IPS DF 6.9 (cell line): ENCODE measurements at regions not wholly inside any gene's neighbourhood (a gene's known extent, or its start where the extent isn't known, plus 50 kb on each side); places are given as distances from the start of the nearest gene placed in this dataset.
"Not testable (repeated sequence)": the region's sequence is repeated elsewhere in the genome, so short reads cannot be mapped to it uniquely, and the experiment has no call there.

Source experiments
- DNase-seq: peaks from one replicate; pipeline ENCODE4 v3.0.0-alpha.2; 2013; ENCODE audit warnings: low read depth, low spot score
- H3K27ac ChIP-seq: one replicate; pipeline ENCODE4 v1.5.1; 2013; ENCODE audit warnings: low read length, control low read depth
- H3K27me3 ChIP-seq: 2 replicates; pipeline ENCODE4 v1.6.1; 2013; ENCODE audit warnings: mild to moderate bottlenecking, low read length; ENCODE audit not compliant: control insufficient read depth, insufficient read depth
- H3K36me3 ChIP-seq: 2 replicates; pipeline ENCODE4 v1.6.1; 2013; ENCODE audit warnings: low read length; ENCODE audit not compliant: control insufficient read depth, insufficient read depth
- H3K4me1 ChIP-seq: 2 replicates; pipeline ENCODE4 v1.6.1; 2013; ENCODE audit warnings: low read length; ENCODE audit not compliant: control insufficient read depth, insufficient read depth
- H3K4me3 ChIP-seq: 2 replicates; pipeline ENCODE4 v1.5.1; 2013; ENCODE audit warnings: mild to moderate bottlenecking, low read length
- H3K9me3 ChIP-seq: 2 replicates; pipeline ENCODE4 v1.6.1; 2013; ENCODE audit warnings: low read length, inconsistent platforms; ENCODE audit not compliant: control insufficient read depth, insufficient read depth
- WGBS: extraction: QIAGEN DNeasy Blood & Tissue Kit; methylation state at CpG from one replicate; pipeline ENCODE4 v1.1.7; 2013; ENCODE audit warnings: mixed read lengths, missing lambda C conversion rate; ENCODE audit not compliant: insufficient read length, insufficient coverage; 5-methylcytosine and 5-hydroxymethylcytosine counted together

DNA sequence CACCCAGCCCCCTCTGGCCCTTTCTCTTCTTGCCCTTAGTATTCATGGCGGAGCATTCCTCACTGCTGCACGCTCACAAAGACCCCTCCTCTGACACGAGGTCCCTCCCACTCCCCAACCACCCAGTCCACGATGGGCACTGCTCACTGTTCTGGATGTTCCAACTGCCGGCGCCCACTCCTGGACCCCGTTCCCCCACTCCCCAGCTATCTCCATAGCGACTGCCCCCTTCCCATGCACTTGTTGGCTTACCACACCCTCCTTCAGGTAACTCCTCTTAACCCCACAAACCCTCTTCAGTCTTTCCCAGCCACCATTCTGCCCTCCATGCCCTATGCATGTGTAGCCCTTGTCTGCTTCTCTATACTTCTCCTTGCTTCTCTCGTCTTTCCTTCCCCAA is 961.5 kb upstream of the DEFB115 start:
- H3K27ac ChIP-seq, H3K9me3 ChIP-seq, H3K4me3 ChIP-seq, DNase-seq, H3K36me3 ChIP-seq, H3K4me1 ChIP-seq, H3K27me3 ChIP-seq: not testable (repeated sequence)
- WGBS, result no CpG with 5 or more reads among the region's 9 CpGs

DNA sequence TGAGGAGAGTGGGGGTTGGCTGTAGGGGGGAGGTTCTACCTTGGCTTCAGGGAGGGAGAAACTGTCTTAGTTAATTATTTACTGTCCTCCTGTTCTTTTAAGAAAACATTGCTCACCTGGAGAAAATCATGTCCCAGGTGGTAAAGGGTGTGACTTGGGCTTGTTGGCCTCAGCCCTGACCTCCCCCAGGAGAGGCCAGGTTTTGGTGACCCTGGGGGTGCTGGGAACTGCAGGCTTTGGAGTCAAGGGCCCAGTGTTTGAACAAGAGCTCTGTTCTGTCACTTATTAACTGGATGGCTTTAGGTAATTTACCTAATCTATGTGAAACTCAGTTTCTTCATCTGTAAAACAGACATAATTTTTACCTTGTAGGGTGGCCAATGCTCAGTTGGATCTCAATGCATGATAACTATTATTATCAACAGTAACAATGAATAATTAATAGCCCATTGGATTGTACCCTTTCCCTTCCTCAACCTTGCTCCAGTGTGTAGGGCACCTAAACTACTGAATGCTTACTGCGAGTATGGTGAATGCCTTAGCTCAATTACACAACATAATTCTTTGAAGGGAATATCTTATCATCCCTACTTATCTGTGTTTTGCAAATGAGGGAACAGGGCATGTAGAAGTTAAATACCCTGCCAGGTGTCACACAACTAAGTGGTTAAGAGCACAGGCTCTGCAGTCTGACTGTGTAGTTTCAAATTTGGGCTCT is 959.4 kb upstream of the DEFB115 start:
- not testable (repeated sequence) for H3K4me3 ChIP-seq, DNase-seq, H3K27ac ChIP-seq, H3K36me3 ChIP-seq, H3K4me1 ChIP-seq, H3K9me3 ChIP-seq, H3K27me3 ChIP-seq
- WGBS, result no CpG with 5 or more reads among the region's 1 CpG

DNA sequence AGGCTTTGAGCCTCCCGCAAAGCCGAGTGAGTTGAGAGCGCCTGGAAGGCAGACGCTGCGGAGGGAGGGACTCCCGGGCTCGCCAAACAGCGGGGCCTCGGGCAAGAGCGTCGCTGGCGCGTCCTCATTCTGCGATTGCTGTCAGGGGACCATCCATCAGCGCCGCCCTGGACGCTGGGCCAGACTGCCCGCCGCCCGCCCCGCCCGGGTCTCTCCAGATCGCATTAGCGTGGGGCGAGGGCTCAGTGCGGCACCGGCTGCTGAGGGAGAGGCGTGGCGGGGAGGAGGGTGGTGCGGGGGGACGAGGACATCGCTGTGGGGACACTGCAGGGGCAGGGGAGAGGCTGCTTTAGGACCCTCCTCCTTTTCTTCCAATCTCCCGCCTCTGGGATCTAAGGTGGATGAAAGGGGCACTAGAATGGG is 957.2 kb upstream of the DEFB115 start:
- H3K4me1 ChIP-seq, H3K9me3 ChIP-seq, H3K27ac ChIP-seq, H3K27me3 ChIP-seq, DNase-seq, H3K36me3 ChIP-seq, H3K4me3 ChIP-seq: not testable (repeated sequence)
- no CpG with 5 or more reads among the region's 33 CpGs for WGBS

DNA sequence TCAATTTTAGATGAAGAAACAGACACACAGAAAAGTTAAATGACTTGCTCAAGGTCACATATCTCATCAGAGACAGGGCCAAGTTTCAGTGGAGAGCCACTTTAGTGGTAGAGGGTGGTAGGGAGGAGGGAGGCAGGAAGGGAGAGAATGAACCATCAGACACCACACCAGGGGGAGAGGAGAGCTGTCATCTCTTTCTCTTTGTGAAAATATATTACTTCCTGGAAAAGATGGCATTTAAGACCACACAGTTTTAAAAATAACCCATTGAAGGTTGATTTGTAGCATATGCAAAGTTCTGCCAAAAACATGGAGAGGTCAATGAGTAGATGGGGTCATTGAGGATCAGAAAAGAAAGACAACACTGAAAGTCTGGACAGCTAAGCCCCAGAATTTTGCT is 954.7 kb upstream of the DEFB115 start:
- not testable (repeated sequence) for H3K4me3 ChIP-seq, H3K9me3 ChIP-seq, H3K36me3 ChIP-seq, H3K27ac ChIP-seq, DNase-seq, H3K4me1 ChIP-seq, H3K27me3 ChIP-seq

DNA sequence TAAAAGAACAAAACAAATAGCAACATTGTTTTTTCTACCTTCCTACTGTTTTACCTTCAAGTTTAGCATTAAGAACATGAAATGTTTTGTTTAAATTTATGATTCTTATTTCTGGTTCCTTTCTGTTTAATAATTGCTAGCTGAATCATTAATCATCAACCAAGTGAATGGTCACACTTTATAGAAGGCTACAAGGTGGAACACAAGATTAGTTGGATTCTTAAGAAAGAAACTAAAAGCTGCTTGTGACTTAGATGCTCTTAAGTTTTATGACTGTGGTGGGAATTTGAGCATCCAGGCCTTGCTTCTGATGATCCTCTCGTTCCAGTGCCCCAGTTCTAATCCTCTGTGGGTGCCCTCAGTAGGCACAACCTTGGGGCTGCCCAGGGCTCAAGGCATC is 947.5 kb upstream of the DEFB115 start:
- not testable (repeated sequence) for H3K36me3 ChIP-seq, H3K4me1 ChIP-seq
- WGBS, result no CpG with 5 or more reads among the region's 1 CpG

DNA sequence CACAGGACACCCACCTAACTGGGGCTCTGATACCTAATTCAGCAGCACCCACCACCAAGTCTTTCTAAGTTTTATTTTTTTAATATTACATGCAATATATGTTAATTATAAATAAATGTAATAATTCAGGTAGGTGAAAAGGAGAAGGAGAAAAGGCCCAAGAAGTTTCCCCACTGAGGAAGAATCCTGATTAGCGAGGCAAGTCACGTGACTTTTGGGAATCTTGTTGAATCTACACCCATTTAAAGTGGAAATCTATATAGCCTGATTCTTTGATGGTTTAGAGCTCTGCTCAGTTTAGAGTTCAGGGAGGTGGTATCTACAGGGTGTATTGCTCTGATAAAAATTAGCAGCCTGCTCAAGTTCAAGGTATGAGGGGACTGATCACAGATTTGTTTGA is 947.1 kb upstream of the DEFB115 start:
- no CpG with 5 or more reads among the region's 2 CpGs for WGBS
- not testable (repeated sequence) for H3K4me3 ChIP-seq, H3K27me3 ChIP-seq, H3K9me3 ChIP-seq, DNase-seq, H3K36me3 ChIP-seq, H3K27ac ChIP-seq, H3K4me1 ChIP-seq

More for the DNA sequence above, 947.5 kb upstream of the DEFB115 start:
- not testable (repeated sequence) for H3K4me3 ChIP-seq, H3K27me3 ChIP-seq, H3K9me3 ChIP-seq, H3K27ac ChIP-seq, DNase-seq

DNA sequence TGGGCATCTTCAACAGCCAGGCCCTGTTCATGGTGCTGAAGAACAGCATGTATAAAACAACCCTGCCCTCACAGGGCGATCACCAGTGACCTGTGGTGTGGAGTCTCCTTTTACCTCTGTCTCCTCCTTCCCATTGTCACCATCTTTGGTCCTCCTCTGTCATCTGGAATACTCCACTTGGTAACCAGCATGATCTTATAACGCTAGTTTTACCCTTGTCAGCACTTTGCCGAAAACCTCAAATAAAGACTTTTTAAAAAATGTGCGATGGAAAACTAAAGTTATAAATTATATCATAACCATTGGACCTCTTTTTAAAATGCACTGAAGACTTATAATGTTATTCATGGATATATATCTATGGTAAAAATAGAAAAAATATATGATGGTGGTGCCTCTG is 945.2 kb upstream of the DEFB115 start:
- not testable (repeated sequence) for H3K4me1 ChIP-seq, H3K27me3 ChIP-seq, DNase-seq, H3K9me3 ChIP-seq, H3K4me3 ChIP-seq, H3K27ac ChIP-seq, H3K36me3 ChIP-seq
- WGBS, result no CpG with 5 or more reads among the region's 4 CpGs

DNA sequence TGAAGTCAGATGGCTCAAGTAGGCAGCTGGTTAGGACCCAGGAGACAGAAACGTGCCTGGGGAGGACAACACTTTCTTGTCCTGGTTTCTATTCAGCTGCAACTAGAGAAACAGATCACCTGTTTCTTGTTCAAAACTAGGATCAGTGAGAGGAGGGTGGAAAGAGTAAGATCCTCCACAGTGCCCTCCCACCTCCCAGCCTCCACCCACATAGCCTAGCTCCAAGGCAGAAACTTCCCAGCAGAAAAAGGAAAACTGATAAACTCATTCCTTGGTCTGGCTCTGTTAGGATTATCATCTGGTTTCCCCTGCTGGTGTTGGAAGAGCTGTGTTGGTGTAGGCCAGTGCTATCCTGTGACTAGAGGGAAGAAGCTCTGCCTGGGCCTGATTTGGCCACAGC is 943.8 kb upstream of the DEFB115 start:
- not testable (repeated sequence) for H3K4me3 ChIP-seq, DNase-seq, H3K9me3 ChIP-seq, H3K27ac ChIP-seq, H3K4me1 ChIP-seq, H3K36me3 ChIP-seq, H3K27me3 ChIP-seq
- WGBS, result no CpG with 5 or more reads among the region's 1 CpG

DNA sequence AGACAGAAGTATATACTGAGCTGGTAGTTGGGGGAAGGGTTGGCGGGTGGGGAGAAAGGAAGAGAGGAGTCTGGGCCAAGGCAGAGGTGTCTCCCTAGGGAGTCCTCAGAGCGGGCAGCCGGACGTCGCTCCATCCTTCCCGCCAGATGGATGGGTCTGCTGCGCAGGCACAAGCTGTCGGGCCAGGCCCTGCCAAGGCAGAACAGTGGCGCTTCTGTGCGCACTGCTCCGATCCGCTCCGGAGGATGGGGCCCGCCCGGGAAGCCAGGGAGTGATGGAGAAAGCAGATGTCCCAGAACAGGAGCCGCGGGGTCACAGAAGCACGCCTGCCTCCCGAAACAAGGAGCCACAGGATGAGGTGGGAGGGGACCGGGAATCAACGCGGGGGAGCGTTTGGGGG is 941.4 kb upstream of the DEFB115 start:
- no CpG with 5 or more reads among the region's 23 CpGs for WGBS
- not testable (repeated sequence) for H3K27me3 ChIP-seq, H3K36me3 ChIP-seq, DNase-seq, H3K27ac ChIP-seq, H3K4me3 ChIP-seq, H3K4me1 ChIP-seq, H3K9me3 ChIP-seq

DNA sequence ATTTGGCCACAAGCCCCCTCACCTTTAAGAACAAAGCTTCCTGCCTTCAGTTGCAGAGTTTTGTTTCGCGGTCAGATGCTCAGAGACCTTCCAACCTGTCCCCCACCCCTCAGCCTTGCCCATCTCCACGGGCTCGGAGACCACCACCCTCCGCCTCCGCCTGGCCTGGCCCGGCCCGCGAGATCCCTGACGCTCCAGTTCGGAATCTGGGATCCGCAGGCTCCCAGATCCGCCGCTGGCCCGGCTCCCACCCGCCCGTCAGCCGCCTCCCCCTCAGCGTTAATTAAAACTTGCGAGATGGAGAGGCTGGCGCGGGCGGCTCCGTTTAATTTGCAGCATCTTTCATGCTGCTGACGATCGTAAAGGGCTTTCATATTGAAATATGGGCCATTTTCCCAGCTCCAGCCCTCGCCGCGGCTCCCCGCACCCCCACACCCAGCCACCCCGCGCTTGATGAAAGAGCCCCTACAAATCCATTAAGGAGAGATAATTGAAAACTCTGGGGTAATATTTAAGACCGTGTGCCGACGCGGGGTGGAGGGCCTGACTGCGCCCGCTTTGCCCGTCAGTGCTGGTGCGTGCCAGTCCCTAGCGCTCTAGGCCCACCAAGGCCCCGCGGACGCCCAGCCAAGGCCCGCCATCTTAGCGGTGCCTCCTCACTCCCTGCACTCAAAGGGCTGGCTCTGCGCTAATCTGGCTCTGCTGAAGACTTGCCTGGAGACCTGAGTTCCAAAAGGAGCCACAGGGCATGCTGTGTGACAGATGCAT is 940.7 kb upstream of the DEFB115 start:
- H3K27me3 ChIP-seq, H3K4me3 ChIP-seq, H3K4me1 ChIP-seq, DNase-seq, H3K9me3 ChIP-seq, H3K27ac ChIP-seq, H3K36me3 ChIP-seq: not testable (repeated sequence)
- no CpG with 5 or more reads among the region's 47 CpGs for WGBS

DNA sequence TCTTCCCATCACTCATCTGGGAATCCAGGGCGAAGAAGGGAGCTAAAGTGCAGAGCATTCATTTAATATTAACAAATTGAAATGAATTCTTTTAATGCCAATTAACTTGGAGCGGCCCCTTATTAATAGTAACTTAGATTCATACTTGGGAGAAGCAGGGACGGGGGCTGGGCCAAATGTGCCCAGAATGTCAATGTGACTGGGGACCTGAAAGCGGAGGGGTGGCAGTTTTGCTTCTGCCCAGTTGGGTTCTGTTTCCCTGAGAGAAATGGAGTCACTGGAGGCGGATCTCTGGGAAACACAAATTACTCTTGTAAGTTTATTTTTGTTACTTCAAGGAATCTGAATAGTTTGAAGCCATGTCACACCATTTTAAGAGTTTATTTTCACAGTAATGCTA is 923.7 kb upstream of the DEFB115 start:
- DNase-seq, H3K36me3 ChIP-seq, H3K27me3 ChIP-seq, H3K27ac ChIP-seq, H3K4me1 ChIP-seq, H3K4me3 ChIP-seq, H3K9me3 ChIP-seq: not testable (repeated sequence)
- no CpG with 5 or more reads among the region's 5 CpGs for WGBS
